Hepatocyte (in vitro differentiated cells): ENCODE measurements at regions not wholly inside any gene's neighbourhood (a gene's known extent, or its start where the extent isn't known, plus 50 kb on each side); places are given as distances from the start of the nearest gene placed in this dataset.

ENCODE experiments used
- CTCF ChIP-seq: fragments of 200-600 bp; sonication (generic); IDR thresholded peaks from 2 replicates; pipeline ENCODE4 v1.5.1; 2016; ENCODE audit warnings: antibody characterized with exemption, mild to moderate bottlenecking; ENCODE audit not compliant: poor library complexity
- EZH2 ChIP-seq: fragments of 200-600 bp; sonication (generic); IDR thresholded peaks from 2 replicates; pipeline ENCODE4 v1.6.1; 2016; ENCODE audit warnings: antibody characterized with exemption, mild to moderate bottlenecking, borderline replicate concordance

GRCh38 chr4:10288830-10289537 lies 168.2 kb downstream of the ZNF518B start:
- TF ChIP-seq EZH2, result no peak
- no peak for TF ChIP-seq CTCF
